ENCODE measurements at regions not wholly inside any gene's neighbourhood (a gene's known extent, or its start where the extent isn't known, plus 50 kb on each side); places are given as distances from the start of the nearest gene placed in this dataset.

- TF ChIP-seq, protein P1, sequence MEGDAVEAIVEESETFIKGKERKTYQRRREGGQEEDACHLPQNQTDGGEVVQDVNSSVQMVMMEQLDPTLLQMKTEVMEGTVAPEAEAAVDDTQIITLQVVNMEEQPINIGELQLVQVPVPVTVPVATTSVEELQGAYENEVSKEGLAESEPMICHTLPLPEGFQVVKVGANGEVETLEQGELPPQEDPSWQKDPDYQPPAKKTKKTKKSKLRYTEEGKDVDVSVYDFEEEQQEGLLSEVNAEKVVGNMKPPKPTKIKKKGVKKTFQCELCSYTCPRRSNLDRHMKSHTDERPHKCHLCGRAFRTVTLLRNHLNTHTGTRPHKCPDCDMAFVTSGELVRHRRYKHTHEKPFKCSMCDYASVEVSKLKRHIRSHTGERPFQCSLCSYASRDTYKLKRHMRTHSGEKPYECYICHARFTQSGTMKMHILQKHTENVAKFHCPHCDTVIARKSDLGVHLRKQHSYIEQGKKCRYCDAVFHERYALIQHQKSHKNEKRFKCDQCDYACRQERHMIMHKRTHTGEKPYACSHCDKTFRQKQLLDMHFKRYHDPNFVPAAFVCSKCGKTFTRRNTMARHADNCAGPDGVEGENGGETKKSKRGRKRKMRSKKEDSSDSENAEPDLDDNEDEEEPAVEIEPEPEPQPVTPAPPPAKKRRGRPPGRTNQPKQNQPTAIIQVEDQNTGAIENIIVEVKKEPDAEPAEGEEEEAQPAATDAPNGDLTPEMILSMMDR (IDR thresholded peaks at IDR 0.05), result no peak
- TF ChIP-seq POLR2A (IDR thresholded peaks at IDR 0.05), result no peak
These were observed 121.3 kb upstream of the OSMR start for GRCh38 chr5:38724301-38725030.
